ENCODE measurements at regions not wholly inside any gene's neighbourhood (a gene's known extent, or its start where the extent isn't known, plus 50 kb on each side); places are given as distances from the start of the nearest gene placed in this dataset.

- Histone ChIP-seq H3K4me3 (ENCODE audit: low read depth, low read length) (no peak overlapping the region), H3K36me3 (ENCODE audit: control insufficient read depth, insufficient read depth, low read length) (no peaks in the 10 kb centered on the region), H3K27me3 (ENCODE audit: control insufficient read depth, insufficient read depth, low read length) (no peaks in the 10 kb centered on the region)
- TF ChIP-seq CTCF (IDR thresholded peaks at IDR 0.05; ENCODE audit: insufficient read depth, low read length, poor library complexity, severe bottlenecking): no peak
- no peak for DNase-seq (ENCODE audit: low read depth)
Observed at GRCh38 chr18:25604894-25605597, 253.1 kb upstream of the ZNF521 start.

GRCh38 chr18:25604196-25604893 lies 252.4 kb upstream of the ZNF521 start:
- TF ChIP-seq CTCF (IDR thresholded peaks at IDR 0.05; ENCODE audit: insufficient read depth, low read length, poor library complexity, severe bottlenecking): no peak
- DNase-seq (ENCODE audit: low read depth): no peak
- H3K36me3 ChIP-seq (ENCODE audit: control insufficient read depth, insufficient read depth, low read length): no peaks in the 10 kb centered on the region
- H3K4me3 ChIP-seq (ENCODE audit: low read depth, low read length): no peak overlapping the region
- no peaks in the 10 kb centered on the region for H3K27me3 ChIP-seq (ENCODE audit: control insufficient read depth, insufficient read depth, low read length)

- Histone ChIP-seq H3K36me3 (ENCODE audit: control insufficient read depth, insufficient read depth, low read length) (no peaks in the 10 kb centered on the region), H3K4me3 (ENCODE audit: low read depth, low read length) (no peak overlapping the region), H3K27me3 (ENCODE audit: control insufficient read depth, insufficient read depth, low read length) (no peaks in the 10 kb centered on the region)
- TF ChIP-seq CTCF (IDR thresholded peaks at IDR 0.05; ENCODE audit: insufficient read depth, low read length, poor library complexity, severe bottlenecking): no peak
- DNase-seq (ENCODE audit: low read depth): no peak
Observed at GRCh38 chr18:25599443-25599842, 247.5 kb upstream of the ZNF521 start.

- no peak for DNase-seq (ENCODE audit: low read depth)
- Histone ChIP-seq H3K27me3 (ENCODE audit: control insufficient read depth, insufficient read depth, low read length) (no peaks in the 10 kb centered on the region), H3K4me3 (ENCODE audit: low read depth, low read length) (no peak overlapping the region), H3K36me3 (ENCODE audit: control insufficient read depth, insufficient read depth, low read length) (no peaks in the 10 kb centered on the region)
- no peak for TF ChIP-seq CTCF (IDR thresholded peaks at IDR 0.05; ENCODE audit: insufficient read depth, low read length, poor library complexity, severe bottlenecking)
Observed at GRCh38 chr18:25597476-25597875, 245.5 kb upstream of the ZNF521 start.

GRCh38 chr18:25595274-25596060 lies 243.5 kb upstream of the ZNF521 start:
- Histone ChIP-seq H3K36me3 (ENCODE audit: control insufficient read depth, insufficient read depth, low read length) (no peaks in the 10 kb centered on the region), H3K4me3 (ENCODE audit: low read depth, low read length) (no peak overlapping the region), H3K27me3 (ENCODE audit: control insufficient read depth, insufficient read depth, low read length) (no peaks in the 10 kb centered on the region)
- no peak for TF ChIP-seq CTCF (IDR thresholded peaks at IDR 0.05; ENCODE audit: insufficient read depth, low read length, poor library complexity, severe bottlenecking)
- no peak for DNase-seq (ENCODE audit: low read depth)
